HEK293T (cell line): ENCODE measurements at regions not wholly inside any gene's neighbourhood (a gene's known extent, or its start where the extent isn't known, plus 50 kb on each side); places are given as distances from the start of the nearest gene placed in this dataset.

Experiments
- CTCF ChIA-PET: fragments of 350-600 bp; formaldehyde crosslinking; extraction: SDS; loops from one replicate; lab custom pipeline; 2021; ENCODE audit warnings: antibody characterized with exemption, inconsistent platforms; lab: Yijun Ruan, JAX
- POLR2A ChIA-PET: fragments of 350-600 bp; formaldehyde crosslinking; extraction: SDS; loops from one replicate; lab custom pipeline; 2020; ENCODE audit warnings: antibody characterized with exemption, inconsistent platforms; lab: Yijun Ruan, JAX
- DNase-seq: peaks from one replicate; pipeline ENCODE4 v3.0.0; 2012; ENCODE audit warnings: mixed read lengths; ENCODE audit errors: extremely low spot score
- ARNT ChIP-seq: fragments of 450-650 bp; IDR thresholded peaks from 2 replicates; pipeline ENCODE4 v1.6.1; 2017; ENCODE audit warnings: mild to moderate bottlenecking
- BHLHE40 ChIP-seq: fragments of 450-650 bp; IDR thresholded peaks from 2 replicates; pipeline ENCODE4 v1.6.1; 2016; ENCODE audit warnings: mild to moderate bottlenecking, moderate library complexity, borderline replicate concordance
- CTBP1 ChIP-seq: fragments of 450-650 bp; IDR thresholded peaks from 2 replicates; pipeline ENCODE4 v1.6.1; 2016; ENCODE audit warnings: borderline replicate concordance
- ELF4 ChIP-seq: fragments of 450-650 bp; IDR thresholded peaks from 2 replicates; pipeline ENCODE4 v1.6.1; 2017; ENCODE audit warnings: antibody characterized with exemption
- FOXA1 ChIP-seq: fragments of 450-650 bp; IDR thresholded peaks from 2 replicates; pipeline ENCODE4 v1.6.1; 2016; ENCODE audit warnings: mild to moderate bottlenecking
- FOXK2 ChIP-seq: fragments of 450-650 bp; IDR thresholded peaks from 2 replicates; pipeline ENCODE4 v1.6.1; 2016; ENCODE audit warnings: mild to moderate bottlenecking
- FOXM1 ChIP-seq: fragments of 450-650 bp; IDR thresholded peaks from 2 replicates; pipeline ENCODE4 v1.6.1; 2017; ENCODE audit warnings: mild to moderate bottlenecking, borderline replicate concordance
- HDGF ChIP-seq: fragments of 450-650 bp; IDR thresholded peaks from 2 replicates; pipeline ENCODE4 v1.6.1; 2017; ENCODE audit warnings: antibody characterized with exemption, borderline replicate concordance
- L3MBTL2 ChIP-seq: fragments of 450-650 bp; conservative IDR thresholded peaks from 2 replicates; pipeline ENCODE4 v1.6.1; 2016; ENCODE audit warnings: mild to moderate bottlenecking
- LEF1 ChIP-seq: fragments of 450-650 bp; IDR thresholded peaks from 2 replicates; pipeline ENCODE4 v1.6.1; 2017; ENCODE audit warnings: mild to moderate bottlenecking, borderline replicate concordance
- NFRKB ChIP-seq: fragments of 450-650 bp; IDR thresholded peaks from 2 replicates; pipeline ENCODE4 v1.6.1; 2016; ENCODE audit warnings: mild to moderate bottlenecking, moderate library complexity
- SP1 ChIP-seq: fragments of 450-650 bp; IDR thresholded peaks from 2 replicates; pipeline ENCODE4 v1.6.1; 2017
- SUZ12 ChIP-seq: fragments of 450-650 bp; IDR thresholded peaks from 2 replicates; pipeline ENCODE4 v1.6.1; 2016; ENCODE audit warnings: mild to moderate bottlenecking
- TARDBP ChIP-seq: fragments of 450-650 bp; IDR thresholded peaks from 2 replicates; pipeline ENCODE4 v1.6.1; 2016
- ZNF384 ChIP-seq: fragments of 450-650 bp; IDR thresholded peaks from 2 replicates; pipeline ENCODE4 v1.6.1; 2016
- TF ChIP-seq, protein P1 (sequence below): fragments of 450-650 bp; IDR thresholded peaks from 2 replicates; pipeline ENCODE4 v1.6.1; 2016

- DNase-seq, result no peak
- ChIA-PET POLR2A (no interaction called here), CTCF (interaction anchor here (0.5 to 0.6 kb wide), 2 partner anchors 18 to 263 kb away, joined by 3 to 4 read pairs; no protein-coding TSS in a partner anchor)
- no peak for TF ChIP-seq FOXA1
- TF ChIP-seq CTBP1, result no peak
- no peak for TF ChIP-seq FOXK2
- TF ChIP-seq SUZ12, result no peak
- no peak for TF ChIP-seq HDGF
- TF ChIP-seq ARNT, result no peak
- TF ChIP-seq ELF4, result no peak
- no peak for TF ChIP-seq NFRKB
- TF ChIP-seq SP1, result no peak
- no peak for TF ChIP-seq LEF1
- no peak for TF ChIP-seq ZNF384
- no peak for TF ChIP-seq TARDBP
Observed at GRCh38 chr10:35909121-35909720, 267.1 kb upstream of the FZD8 start.

DNA sequence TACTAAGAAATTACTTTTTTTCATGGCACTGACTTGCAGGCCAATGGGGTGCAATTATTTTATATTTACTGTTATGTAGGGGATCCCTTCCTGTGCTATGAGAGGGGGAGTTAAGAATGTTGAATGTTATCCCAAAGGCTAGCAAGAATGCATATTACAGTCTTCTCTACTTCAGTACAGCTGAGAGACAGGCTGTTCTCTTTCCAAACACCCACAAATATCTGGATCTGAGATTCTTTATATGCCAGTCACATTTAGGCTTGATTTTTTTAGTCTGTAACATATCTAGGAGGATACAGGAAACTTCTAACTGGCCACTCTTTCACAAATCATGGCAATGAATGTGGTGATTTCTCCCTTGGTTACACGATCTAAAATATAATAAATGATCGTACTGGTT lies 266.4 kb upstream of the FZD8 start:
- TF ChIP-seq HDGF (no peak), FOXA1 (no peak), TARDBP (no peak), SP1 (no peak), ZNF384 (no peak), ARNT (no peak)
- POLR2A ChIA-PET, result no interaction called here
- DNase-seq, result no peak
- CTCF ChIA-PET, result no interaction called here

DNA sequence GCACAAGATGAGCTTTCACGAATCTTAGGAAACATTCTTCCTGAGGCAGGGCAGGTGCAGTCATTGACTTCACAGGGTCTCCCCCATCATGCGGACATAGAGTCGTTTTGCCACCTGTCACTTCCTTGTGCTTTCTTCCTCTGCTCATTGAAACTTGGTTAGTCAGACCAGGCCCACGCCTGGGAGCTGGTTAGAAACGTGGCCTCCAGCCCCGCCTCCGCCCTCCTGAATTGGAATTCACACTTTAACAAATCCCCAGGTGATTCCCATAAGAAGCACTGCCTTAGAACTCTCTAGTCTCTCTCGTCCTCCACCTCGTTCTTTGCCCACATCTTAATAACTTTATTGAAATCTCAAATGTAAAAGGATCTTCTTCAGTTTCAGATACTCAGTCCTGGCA lies 265.5 kb upstream of the FZD8 start:
- POLR2A ChIA-PET, result interaction anchor here (0.6 kb wide), 1 partner anchor 327 kb away, joined by 3 read pairs; no protein-coding TSS in a partner anchor
- CTCF ChIA-PET, result interaction anchor here (0.6 to 0.7 kb wide), 2 partner anchors 9 to 12 kb away, joined by 3 to 4 read pairs; no protein-coding TSS in a partner anchor
- no peak for DNase-seq
- no peak for TF ChIP-seq FOXA1
- no peak for TF ChIP-seq CTBP1
- no peak for TF ChIP-seq TARDBP
- TF ChIP-seq L3MBTL2, result no peak
- TF ChIP-seq FOXK2, result no peak
- TF ChIP-seq NFRKB, result no peak
- no peak for TF ChIP-seq HDGF
- no peak for TF ChIP-seq ARNT

- TF ChIP-seq CTBP1 (no peak), HDGF (no peak), FOXM1 (no peak), FOXA1 (no peak), L3MBTL2 (no peak), SP1 (no peak), SUZ12 (no peak), TARDBP (no peak), LEF1 (no peak), ARNT (no peak), ELF4 (no peak), ZNF384 (no peak), NFRKB (no peak), FOXK2 (no peak), BHLHE40 (no peak)
- TF ChIP-seq, protein P1, sequence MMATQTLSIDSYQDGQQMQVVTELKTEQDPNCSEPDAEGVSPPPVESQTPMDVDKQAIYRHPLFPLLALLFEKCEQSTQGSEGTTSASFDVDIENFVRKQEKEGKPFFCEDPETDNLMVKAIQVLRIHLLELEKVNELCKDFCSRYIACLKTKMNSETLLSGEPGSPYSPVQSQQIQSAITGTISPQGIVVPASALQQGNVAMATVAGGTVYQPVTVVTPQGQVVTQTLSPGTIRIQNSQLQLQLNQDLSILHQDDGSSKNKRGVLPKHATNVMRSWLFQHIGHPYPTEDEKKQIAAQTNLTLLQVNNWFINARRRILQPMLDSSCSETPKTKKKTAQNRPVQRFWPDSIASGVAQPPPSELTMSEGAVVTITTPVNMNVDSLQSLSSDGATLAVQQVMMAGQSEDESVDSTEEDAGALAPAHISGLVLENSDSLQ, result no peak
- ChIA-PET POLR2A (no interaction called here), CTCF (no interaction called here)
- DNase-seq, result no peak
Observed at GRCh38 chr10:35906155-35906554, 264.1 kb upstream of the FZD8 start.

DNA sequence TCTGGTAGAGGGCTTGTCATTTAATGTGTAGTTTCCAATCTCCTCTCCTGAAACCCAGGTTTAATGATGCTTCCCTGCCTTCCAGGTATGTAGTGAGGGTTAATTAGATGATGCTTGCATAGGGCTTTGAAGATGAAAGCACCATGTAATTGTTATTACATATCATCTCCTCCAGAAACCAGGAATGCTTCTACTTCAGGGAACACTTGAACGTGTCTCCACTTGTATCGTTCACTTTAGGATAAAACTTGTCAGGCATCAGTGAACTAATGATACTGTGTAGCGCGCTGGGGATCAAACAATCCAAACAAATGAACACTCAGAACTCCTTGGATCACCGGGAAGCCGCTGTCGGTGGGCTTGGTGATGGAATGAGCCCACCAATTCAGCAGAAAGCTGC lies 260.9 kb upstream of the FZD8 start:
- TF ChIP-seq HDGF (no peak), L3MBTL2 (no peak), ZNF384 (no peak), NFRKB (no peak), SUZ12 (no peak)
- ChIA-PET CTCF (interaction anchor here (0.7 kb wide), 1 partner anchor 81 kb away, joined by 3 read pairs; no protein-coding TSS in a partner anchor), POLR2A (no interaction called here)
- DNase-seq, result no peak

DNA sequence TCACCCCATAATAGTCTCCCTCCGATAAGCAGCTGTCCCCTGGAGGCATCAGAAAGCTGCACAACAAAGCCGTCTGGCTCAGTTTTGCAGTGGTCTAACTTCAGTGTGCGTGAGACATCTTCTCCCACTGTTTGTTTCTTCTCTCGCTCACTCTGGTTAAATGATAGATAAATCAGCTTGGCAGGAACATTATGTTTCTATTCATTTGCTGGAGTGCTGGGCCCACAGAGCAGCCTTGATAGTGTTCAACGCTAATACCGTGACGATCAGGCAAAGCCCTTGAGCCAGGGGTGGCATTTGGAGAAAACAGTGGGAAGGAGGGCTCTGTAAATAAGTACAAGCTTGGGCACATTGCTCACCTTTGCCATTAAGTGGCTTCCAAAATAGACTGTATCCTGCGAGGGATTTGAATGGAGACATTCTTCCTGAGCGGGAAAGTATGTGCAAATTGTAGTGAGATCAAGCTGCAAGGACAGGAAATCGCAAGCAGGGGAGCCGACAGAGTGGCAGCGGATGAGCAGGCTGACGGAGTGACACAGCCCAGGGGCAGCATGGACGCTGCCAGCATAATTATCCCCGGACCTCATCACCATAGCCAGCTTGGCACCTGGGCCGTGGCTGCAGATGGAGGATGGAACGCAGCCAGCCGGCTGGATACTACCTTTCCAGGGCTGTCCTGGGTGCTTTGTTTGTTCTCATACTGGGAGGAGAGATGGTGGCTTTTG lies 256.8 kb upstream of the FZD8 start:
- CTCF ChIA-PET, result no interaction called here
- POLR2A ChIA-PET, result no interaction called here
- TF ChIP-seq, protein P1, result no peak
- TF ChIP-seq LEF1 (no peak), FOXK2 (no peak), SUZ12 (no peak), L3MBTL2 (no peak), BHLHE40 (no peak), CTBP1 (no peak), NFRKB (no peak), FOXM1 (no peak), ELF4 (no peak), ZNF384 (no peak), ARNT (no peak), FOXA1 (no peak)
- no peak for DNase-seq

GRCh38 chr10:35896001-35896400 lies 253.9 kb upstream of the FZD8 start:
- no peak for DNase-seq
- ChIA-PET POLR2A (no interaction called here), CTCF (no interaction called here)
- TF ChIP-seq, protein P1, result no peak
- TF ChIP-seq SUZ12 (no peak), FOXK2 (no peak), FOXA1 (no peak), NFRKB (no peak), SP1 (no peak), BHLHE40 (no peak), FOXM1 (no peak), LEF1 (no peak), ELF4 (no peak), ARNT (no peak), L3MBTL2 (no peak), HDGF (no peak), TARDBP (no peak), ZNF384 (no peak), CTBP1 (no peak)
